ENCODE measurements at regions not wholly inside any gene's neighbourhood (a gene's known extent, or its start where the extent isn't known, plus 50 kb on each side); places are given as distances from the start of the nearest gene placed in this dataset.

DNA sequence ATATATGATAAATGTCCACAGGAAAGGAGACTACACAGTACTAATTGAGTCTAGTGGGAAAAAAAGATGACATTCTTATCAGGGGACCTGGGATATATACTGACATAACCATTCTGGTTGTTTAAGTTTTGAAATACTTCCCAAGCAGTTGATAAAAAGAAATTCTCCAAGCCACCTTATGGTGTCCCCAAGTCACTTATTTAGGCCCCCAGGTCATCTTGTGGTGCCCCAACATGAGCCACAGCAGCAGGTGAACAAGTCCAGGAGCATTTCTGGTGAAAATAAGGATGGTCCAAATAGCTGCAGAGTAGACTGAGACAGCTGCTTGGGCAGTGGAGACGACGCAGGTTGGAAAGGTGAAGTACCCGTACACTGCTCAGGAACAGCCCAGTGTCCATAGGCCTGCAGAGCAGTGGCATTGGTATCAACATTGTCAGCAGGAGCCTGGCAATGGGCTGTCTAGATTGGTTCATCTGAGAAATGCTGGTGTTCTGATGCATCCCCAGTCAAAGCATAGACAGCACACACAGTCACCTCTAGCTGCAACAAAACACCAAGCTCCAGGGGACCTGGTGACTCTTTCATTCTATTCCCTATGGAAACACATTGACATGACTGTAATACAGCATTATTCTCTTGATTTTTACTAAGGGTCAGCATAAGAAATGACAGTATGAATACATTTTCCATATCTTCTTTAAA lies 430.6 kb downstream of the NR2F1-AS1 start:
- Histone ChIP-seq H3K9me2 (ENCODE audit: insufficient read depth, low read length) (no peaks in the 10 kb centered on the region), H3K27ac (ENCODE audit: low read length) (no peak overlapping the region), H3K27me3 (ENCODE audit: insufficient read depth, low read depth, low read length) (no peaks in the 10 kb centered on the region), H3K4me3 (ENCODE audit: low read length) (no peak overlapping the region), H3K36me3 (ENCODE audit: insufficient read depth, low read length) (no peaks in the 10 kb centered on the region), H3K4me2 (ENCODE audit: low read length) (no peak overlapping the region), H2AFZ (ENCODE audit: low read depth, low read length) (no peak overlapping the region), H3K9ac (ENCODE audit: low read length) (no peak overlapping the region), H3K79me2 (replicated peaks; ENCODE audit: insufficient read depth, low read length) (no peaks in the 10 kb centered on the region), H3F3A (ENCODE audit: insufficient read depth, low read length, poor library complexity, severe bottlenecking) (no peaks in the 10 kb centered on the region), H3K9me3 (ENCODE audit: low read length) (no peaks in the 10 kb centered on the region), H4K20me1 (ENCODE audit: insufficient read depth) (no peaks in the 10 kb centered on the region)
- TF ChIP-seq, protein P1, sequence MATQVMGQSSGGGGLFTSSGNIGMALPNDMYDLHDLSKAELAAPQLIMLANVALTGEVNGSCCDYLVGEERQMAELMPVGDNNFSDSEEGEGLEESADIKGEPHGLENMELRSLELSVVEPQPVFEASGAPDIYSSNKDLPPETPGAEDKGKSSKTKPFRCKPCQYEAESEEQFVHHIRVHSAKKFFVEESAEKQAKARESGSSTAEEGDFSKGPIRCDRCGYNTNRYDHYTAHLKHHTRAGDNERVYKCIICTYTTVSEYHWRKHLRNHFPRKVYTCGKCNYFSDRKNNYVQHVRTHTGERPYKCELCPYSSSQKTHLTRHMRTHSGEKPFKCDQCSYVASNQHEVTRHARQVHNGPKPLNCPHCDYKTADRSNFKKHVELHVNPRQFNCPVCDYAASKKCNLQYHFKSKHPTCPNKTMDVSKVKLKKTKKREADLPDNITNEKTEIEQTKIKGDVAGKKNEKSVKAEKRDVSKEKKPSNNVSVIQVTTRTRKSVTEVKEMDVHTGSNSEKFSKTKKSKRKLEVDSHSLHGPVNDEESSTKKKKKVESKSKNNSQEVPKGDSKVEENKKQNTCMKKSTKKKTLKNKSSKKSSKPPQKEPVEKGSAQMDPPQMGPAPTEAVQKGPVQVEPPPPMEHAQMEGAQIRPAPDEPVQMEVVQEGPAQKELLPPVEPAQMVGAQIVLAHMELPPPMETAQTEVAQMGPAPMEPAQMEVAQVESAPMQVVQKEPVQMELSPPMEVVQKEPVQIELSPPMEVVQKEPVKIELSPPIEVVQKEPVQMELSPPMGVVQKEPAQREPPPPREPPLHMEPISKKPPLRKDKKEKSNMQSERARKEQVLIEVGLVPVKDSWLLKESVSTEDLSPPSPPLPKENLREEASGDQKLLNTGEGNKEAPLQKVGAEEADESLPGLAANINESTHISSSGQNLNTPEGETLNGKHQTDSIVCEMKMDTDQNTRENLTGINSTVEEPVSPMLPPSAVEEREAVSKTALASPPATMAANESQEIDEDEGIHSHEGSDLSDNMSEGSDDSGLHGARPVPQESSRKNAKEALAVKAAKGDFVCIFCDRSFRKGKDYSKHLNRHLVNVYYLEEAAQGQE (IDR thresholded peaks at IDR 0.05; ENCODE audit: borderline replicate concordance), result no peak
- TF ChIP-seq RAD21 (conservative IDR thresholded peaks at IDR 0.05), result no peak
- no peak for TF ChIP-seq EP300 (conservative IDR thresholded peaks at IDR 0.05; ENCODE audit: poor library complexity, severe bottlenecking)
- no peak for TF ChIP-seq EZH2 (IDR thresholded peaks at IDR 0.05; ENCODE audit: borderline replicate concordance, insufficient read depth, low read length, poor library complexity, severe bottlenecking)
- no peak for TF ChIP-seq MXI1 (conservative IDR thresholded peaks at IDR 0.05; ENCODE audit: poor library complexity, severe bottlenecking)
- TF ChIP-seq, protein P2, sequence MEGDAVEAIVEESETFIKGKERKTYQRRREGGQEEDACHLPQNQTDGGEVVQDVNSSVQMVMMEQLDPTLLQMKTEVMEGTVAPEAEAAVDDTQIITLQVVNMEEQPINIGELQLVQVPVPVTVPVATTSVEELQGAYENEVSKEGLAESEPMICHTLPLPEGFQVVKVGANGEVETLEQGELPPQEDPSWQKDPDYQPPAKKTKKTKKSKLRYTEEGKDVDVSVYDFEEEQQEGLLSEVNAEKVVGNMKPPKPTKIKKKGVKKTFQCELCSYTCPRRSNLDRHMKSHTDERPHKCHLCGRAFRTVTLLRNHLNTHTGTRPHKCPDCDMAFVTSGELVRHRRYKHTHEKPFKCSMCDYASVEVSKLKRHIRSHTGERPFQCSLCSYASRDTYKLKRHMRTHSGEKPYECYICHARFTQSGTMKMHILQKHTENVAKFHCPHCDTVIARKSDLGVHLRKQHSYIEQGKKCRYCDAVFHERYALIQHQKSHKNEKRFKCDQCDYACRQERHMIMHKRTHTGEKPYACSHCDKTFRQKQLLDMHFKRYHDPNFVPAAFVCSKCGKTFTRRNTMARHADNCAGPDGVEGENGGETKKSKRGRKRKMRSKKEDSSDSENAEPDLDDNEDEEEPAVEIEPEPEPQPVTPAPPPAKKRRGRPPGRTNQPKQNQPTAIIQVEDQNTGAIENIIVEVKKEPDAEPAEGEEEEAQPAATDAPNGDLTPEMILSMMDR (IDR thresholded peaks at IDR 0.05; ENCODE audit: poor library complexity, severe bottlenecking), result no peak
- TF ChIP-seq POLR2AphosphoS5 (IDR thresholded peaks at IDR 0.05), result no peak
- no peak for TF ChIP-seq TAF1 (IDR thresholded peaks at IDR 0.05; ENCODE audit: low read depth)
- TF ChIP-seq SMC3 (conservative IDR thresholded peaks at IDR 0.05; ENCODE audit: poor library complexity), result no peak

DNA sequence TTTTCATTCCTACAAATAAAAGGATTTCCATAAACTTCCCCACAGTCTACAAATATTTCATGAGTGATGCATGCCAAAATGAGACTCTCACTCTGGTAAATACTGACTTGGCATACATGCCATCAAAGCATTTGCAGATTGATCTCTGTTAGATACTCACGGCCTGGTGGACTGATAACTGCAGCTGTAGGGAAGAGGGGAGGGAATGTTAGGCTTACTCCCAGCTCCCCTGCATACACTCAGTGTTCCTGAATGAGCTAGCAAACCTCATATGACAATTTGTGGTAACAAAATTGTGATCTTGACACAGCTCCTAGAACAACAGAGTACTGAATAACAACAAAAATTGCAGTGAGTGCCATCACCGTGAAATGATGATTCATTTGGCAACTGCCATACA lies 435.3 kb downstream of the NR2F1-AS1 start:
- Histone ChIP-seq H3K9me3 (ENCODE audit: low read length) (no peaks in the 10 kb centered on the region), H3K4me2 (ENCODE audit: low read length) (no peak overlapping the region), H3K9ac (ENCODE audit: low read length) (no peak overlapping the region), H3K79me2 (replicated peaks; ENCODE audit: insufficient read depth, low read length) (no peaks in the 10 kb centered on the region), H4K20me1 (ENCODE audit: insufficient read depth) (no peaks in the 10 kb centered on the region), H3K9me2 (ENCODE audit: insufficient read depth, low read length) (no peaks in the 10 kb centered on the region), H3K27me3 (ENCODE audit: insufficient read depth, low read depth, low read length) (no peaks in the 10 kb centered on the region), H3F3A (ENCODE audit: insufficient read depth, low read length, poor library complexity, severe bottlenecking) (no peaks in the 10 kb centered on the region), H2AFZ (ENCODE audit: low read depth, low read length) (no peak overlapping the region), H3K36me3 (ENCODE audit: insufficient read depth, low read length) (no peaks in the 10 kb centered on the region), H3K4me3 (ENCODE audit: low read length) (no peak overlapping the region), H3K27ac (ENCODE audit: low read length) (no peak overlapping the region)
- TF ChIP-seq, protein P2 (IDR thresholded peaks at IDR 0.05; ENCODE audit: poor library complexity, severe bottlenecking), result no peak
- TF ChIP-seq TAF1 (IDR thresholded peaks at IDR 0.05; ENCODE audit: low read depth) (no peak), RAD21 (conservative IDR thresholded peaks at IDR 0.05) (no peak), SMC3 (conservative IDR thresholded peaks at IDR 0.05; ENCODE audit: poor library complexity) (no peak), EP300 (conservative IDR thresholded peaks at IDR 0.05; ENCODE audit: poor library complexity, severe bottlenecking) (no peak)
